Right lung (tissue), 2 donors: ENCODE measurements at regions not wholly inside any gene's neighbourhood (a gene's known extent, or its start where the extent isn't known, plus 50 kb on each side); places are given as distances from the start of the nearest gene placed in this dataset.
"Not testable (repeated sequence)": the region's sequence is repeated elsewhere in the genome, so short reads cannot be mapped to it uniquely, and the experiment has no call there.

Experiments
- DNase-seq, 2 donors: peaks; one replicate each; pipeline ENCODE4 v3.0.0-alpha.2; 2013

GRCh38 chr14:44616204-44616603 lies 109.1 kb upstream of the FSCB start:
- no peak for DNase-seq

GRCh38 chr14:44613061-44613712 lies 106.1 kb upstream of the FSCB start:
- no peak for DNase-seq

GRCh38 chr14:44612002-44612401 lies 104.9 kb upstream of the FSCB start:
- DNase-seq: no peak

GRCh38 chr14:44609876-44610510 lies 102.9 kb upstream of the FSCB start:
- no peak for DNase-seq

GRCh38 chr14:44609201-44609600 lies 102.1 kb upstream of the FSCB start:
- DNase-seq: no peak

- no peak for DNase-seq
Measured at GRCh38 chr14:44607701-44608100, 100.6 kb upstream of the FSCB start.

GRCh38 chr14:44606576-44606975 lies 99.5 kb upstream of the FSCB start:
- DNase-seq: no peak

- DNase-seq: not testable (repeated sequence)
Measured at GRCh38 chr14:44601266-44601665, 94.2 kb upstream of the FSCB start.

GRCh38 chr14:44589180-44589579 lies 82.1 kb upstream of the FSCB start:
- no peak for DNase-seq

- no peak for DNase-seq
Measured at GRCh38 chr14:44586910-44587309, 79.8 kb upstream of the FSCB start.

GRCh38 chr14:44576356-44576755 lies 69.3 kb upstream of the FSCB start:
- DNase-seq: no peak

GRCh38 chr14:44567997-44568396 lies 60.9 kb upstream of the FSCB start:
- DNase-seq: no peak

- no peak for DNase-seq
Measured at GRCh38 chr14:44565968-44566367, 58.9 kb upstream of the FSCB start.

- no peak for DNase-seq
Measured at GRCh38 chr14:44564908-44565307, 57.8 kb upstream of the FSCB start.
